OCI-LY7 (cell line): ENCODE measurements at regions not wholly inside any gene's neighbourhood (a gene's known extent, or its start where the extent isn't known, plus 50 kb on each side); places are given as distances from the start of the nearest gene placed in this dataset.

ENCODE experiments used
- BruUV-seq: library from RNA; stranded (reverse); fragments of 400-500 nt; replicated peaks from 2 replicates; lab custom pipeline; 2021; lab: Mats Ljungman, UMichigan
- CTCF ChIA-PET: fragments of 300-600 bp; sonication (Branson Sonifier 250); formaldehyde crosslinking; loops from one replicate; lab custom pipeline; 2022; ENCODE audit warnings: antibody characterized with exemption; ENCODE audit not compliant: unreplicated experiment; lab: Charles Lee
- POLR2A ChIA-PET: fragments of 300-600 bp; sonication (Branson Sonifier 250); formaldehyde crosslinking; loops from one replicate; lab custom pipeline; 2022; ENCODE audit warnings: antibody characterized with exemption; lab: Charles Lee
- DNase-seq: peaks from one replicate; pipeline ENCODE4 v3.0.0-alpha.2; 2015; ENCODE audit warnings: low spot score
- H2AFZ ChIP-seq: fragments of 200-600 bp; sonication (generic), shearing (Covaris generic); 2 replicates; pipeline ENCODE4 v1.6.1; 2014; ENCODE audit warnings: mild to moderate bottlenecking, antibody characterized with exemption, low read length, moderate library complexity
- H3K27ac ChIP-seq: fragments of 200-600 bp; sonication (generic); 2 replicates; pipeline ENCODE4 v1.5.1; 2014; ENCODE audit warnings: mixed run types, low read depth, mild to moderate bottlenecking, moderate library complexity, low read length, inconsistent platforms; ENCODE audit not compliant: poor library complexity, severe bottlenecking
- H3K36me3 ChIP-seq: fragments of 200-600 bp; sonication (generic); 2 replicates; pipeline ENCODE4 v1.6.1; 2014; ENCODE audit warnings: mild to moderate bottlenecking, antibody characterized with exemption, low read length, moderate library complexity, mixed read lengths; ENCODE audit not compliant: insufficient read depth
- H3K4me1 ChIP-seq: fragments of 200-600 bp; sonication (generic); 2 replicates; pipeline ENCODE4 v1.5.1; 2014; ENCODE audit warnings: mild to moderate bottlenecking, low read length; ENCODE audit not compliant: insufficient read depth, poor library complexity, severe bottlenecking
- H3K4me2 ChIP-seq: fragments of 200-600 bp; sonication (generic); 2 replicates; pipeline ENCODE4 v1.6.1; 2014; ENCODE audit warnings: mild to moderate bottlenecking, low read length
- H3K4me3 ChIP-seq: fragments of 200-600 bp; sonication (generic); 2 replicates; pipeline ENCODE4 v1.5.1; 2014; ENCODE audit warnings: mild to moderate bottlenecking, low read depth, low read length; ENCODE audit not compliant: poor library complexity, severe bottlenecking
- H3K79me2 ChIP-seq: fragments of 200-600 bp; sonication (generic); 2 replicates; pipeline ENCODE4 v1.6.1; 2016; ENCODE audit warnings: low read depth, mild to moderate bottlenecking, low read length, moderate library complexity, mixed read lengths; ENCODE audit not compliant: insufficient read depth
- H3K9me2 ChIP-seq: fragments of 200-600 bp; sonication (generic); 2 replicates; pipeline ENCODE4 v1.6.1; 2016; ENCODE audit warnings: mild to moderate bottlenecking, low read length, mixed read lengths; ENCODE audit not compliant: insufficient read depth
- H3K9me3 ChIP-seq: fragments of 200-600 bp; sonication (generic); 2 replicates; pipeline ENCODE4 v1.6.1; 2014; ENCODE audit warnings: mild to moderate bottlenecking, mixed run types, low read length, mixed read lengths
- H4K20me1 ChIP-seq: fragments of 200-600 bp; sonication (generic); 2 replicates; pipeline ENCODE4 v1.6.1; 2014; ENCODE audit warnings: mild to moderate bottlenecking, antibody characterized with exemption, low read length, moderate library complexity, mixed read lengths; ENCODE audit not compliant: insufficient read depth
- EZH2phosphoT487 ChIP-seq: fragments of 200-600 bp; sonication (generic); IDR thresholded peaks from 2 replicates; pipeline ENCODE4 v1.6.1; 2018; ENCODE audit warnings: low read depth, borderline replicate concordance, mild to moderate bottlenecking, mixed run types, antibody characterized with exemption, low read length, moderate library complexity, mixed read lengths
- intact Hi-C: fragments of 100-400 bp; cut with micrococcal nuclease; formaldehyde crosslinking; loops from one replicate; pipeline ENCODE4 v1.10.0; 2022; ENCODE audit not compliant: unreplicated experiment
- TF ChIP-seq, protein P1 (sequence below): fragments of 200-600 bp; sonication (generic); conservative IDR thresholded peaks from 2 replicates; pipeline ENCODE4 v1.5.1; 2014; ENCODE audit warnings: mild to moderate bottlenecking, antibody characterized with exemption, low read length, moderate library complexity, mixed read lengths

GRCh38 chr10:31694126-31694685, 234.4 kb downstream of the ARHGAP12 start:
- ChIA-PET CTCF (no interaction called here), POLR2A (interaction anchor here (0.6 kb wide), 1 partner anchor 1796 kb away, joined by 3 read pairs; no protein-coding TSS in a partner anchor)

DNA sequence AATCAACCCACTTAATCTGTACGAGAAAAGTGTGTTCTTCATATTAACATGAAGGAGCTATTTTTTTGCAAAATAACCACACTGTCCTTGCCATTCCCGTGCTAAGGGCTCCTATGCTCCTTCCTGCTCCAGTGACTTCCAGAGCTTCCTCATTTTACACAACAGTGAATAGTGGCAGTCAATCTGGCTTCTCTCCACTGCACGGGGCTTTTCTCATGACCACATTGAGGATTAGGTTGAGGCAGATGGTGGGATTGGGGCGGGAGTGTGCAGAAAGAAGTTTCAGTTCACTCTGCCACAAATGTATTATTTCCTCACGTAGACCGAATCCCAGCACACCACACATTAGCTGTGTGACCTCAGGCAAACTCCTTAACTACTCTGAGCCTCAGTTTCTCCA, 235.1 kb downstream of the ARHGAP12 start:
- H2AFZ ChIP-seq, result no peak overlapping the region
- no peaks in the 10 kb centered on the region for H3K79me2 ChIP-seq
- no peaks in the 10 kb centered on the region for H3K9me3 ChIP-seq
- H3K9me2 ChIP-seq, result no peaks in the 10 kb centered on the region
- CTCF ChIA-PET, result no interaction called here
- no peak overlapping the region for H3K4me2 ChIP-seq
- intact Hi-C loops, result no loop called here
- H3K36me3 ChIP-seq, result no peaks in the 10 kb centered on the region
- BruUV-seq, result no TSS peak
- no peak overlapping the region for H3K4me3 ChIP-seq
- H3K27ac ChIP-seq, result no peak overlapping the region
- POLR2A ChIA-PET, result interaction anchor here (0.6 kb wide), 1 partner anchor 1796 kb away, joined by 3 read pairs; no protein-coding TSS in a partner anchor
- no peaks in the 10 kb centered on the region for H3K4me1 ChIP-seq
- DNase-seq, result no peak
- no peaks in the 10 kb centered on the region for H4K20me1 ChIP-seq
- TF ChIP-seq, protein P1, sequence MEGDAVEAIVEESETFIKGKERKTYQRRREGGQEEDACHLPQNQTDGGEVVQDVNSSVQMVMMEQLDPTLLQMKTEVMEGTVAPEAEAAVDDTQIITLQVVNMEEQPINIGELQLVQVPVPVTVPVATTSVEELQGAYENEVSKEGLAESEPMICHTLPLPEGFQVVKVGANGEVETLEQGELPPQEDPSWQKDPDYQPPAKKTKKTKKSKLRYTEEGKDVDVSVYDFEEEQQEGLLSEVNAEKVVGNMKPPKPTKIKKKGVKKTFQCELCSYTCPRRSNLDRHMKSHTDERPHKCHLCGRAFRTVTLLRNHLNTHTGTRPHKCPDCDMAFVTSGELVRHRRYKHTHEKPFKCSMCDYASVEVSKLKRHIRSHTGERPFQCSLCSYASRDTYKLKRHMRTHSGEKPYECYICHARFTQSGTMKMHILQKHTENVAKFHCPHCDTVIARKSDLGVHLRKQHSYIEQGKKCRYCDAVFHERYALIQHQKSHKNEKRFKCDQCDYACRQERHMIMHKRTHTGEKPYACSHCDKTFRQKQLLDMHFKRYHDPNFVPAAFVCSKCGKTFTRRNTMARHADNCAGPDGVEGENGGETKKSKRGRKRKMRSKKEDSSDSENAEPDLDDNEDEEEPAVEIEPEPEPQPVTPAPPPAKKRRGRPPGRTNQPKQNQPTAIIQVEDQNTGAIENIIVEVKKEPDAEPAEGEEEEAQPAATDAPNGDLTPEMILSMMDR, result no peak
- no peak for TF ChIP-seq EZH2phosphoT487

More at GRCh38 chr10:31694126-31694685, 234.4 kb downstream of the ARHGAP12 start:
- Histone ChIP-seq H3K27ac (no peak overlapping the region), H3K4me2 (no peak overlapping the region), H3K36me3 (no peaks in the 10 kb centered on the region), H2AFZ (no peak overlapping the region), H4K20me1 (no peaks in the 10 kb centered on the region), H3K9me2 (no peaks in the 10 kb centered on the region), H3K4me1 (no peaks in the 10 kb centered on the region), H3K4me3 (no peak overlapping the region), H3K9me3 (no peaks in the 10 kb centered on the region), H3K79me2 (no peaks in the 10 kb centered on the region)
- no peak for TF ChIP-seq EZH2phosphoT487
- TF ChIP-seq, protein P1, result no peak
- no TSS peak for BruUV-seq
- intact Hi-C loops, result no loop called here
- no peak for DNase-seq

DNA sequence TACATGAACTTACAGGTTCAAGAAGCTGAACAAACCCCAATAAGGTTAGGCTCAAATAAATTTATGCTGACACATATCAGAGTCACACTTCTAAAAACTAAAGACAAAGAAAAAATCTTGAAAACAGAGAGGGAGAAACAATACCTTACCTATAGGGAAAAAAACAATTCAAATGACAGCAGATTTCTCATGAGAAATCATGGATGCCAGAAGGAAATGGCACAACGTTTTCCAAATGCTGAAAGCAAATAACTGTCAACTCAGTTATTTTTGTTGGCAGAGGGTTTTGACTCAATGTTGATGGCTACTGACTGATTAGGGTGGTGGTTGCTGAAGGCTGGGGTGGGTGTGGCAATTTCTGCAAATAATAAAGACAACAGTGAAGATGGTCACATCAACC, 239.4 kb downstream of the ARHGAP12 start:
- Histone ChIP-seq H3K4me1 (no peaks in the 10 kb centered on the region), H3K4me2 (no peak overlapping the region), H3K9me3 (0 out of 2 replicates have a peak, but pooled peaks cover 4% of the 10 kb centered on the region), H3K27ac (no peak overlapping the region), H3K36me3 (no peaks in the 10 kb centered on the region), H4K20me1 (no peaks in the 10 kb centered on the region), H3K9me2 (no peaks in the 10 kb centered on the region), H3K79me2 (no peaks in the 10 kb centered on the region), H2AFZ (no peak overlapping the region), H3K4me3 (no peak overlapping the region)
- DNase-seq, result no peak
- ChIA-PET CTCF (no interaction called here), POLR2A (interaction anchor here (1.1 kb wide), 1 partner anchor 14 kb away, joined by 3 read pairs; no protein-coding TSS in a partner anchor)
- no TSS peak for BruUV-seq
- intact Hi-C loops, result no loop called here
- TF ChIP-seq, protein P1, result no peak
- no peak for TF ChIP-seq EZH2phosphoT487
